ENCODE measurements at regions not wholly inside any gene's neighbourhood (a gene's known extent, or its start where the extent isn't known, plus 50 kb on each side); places are given as distances from the start of the nearest gene placed in this dataset.

DNA sequence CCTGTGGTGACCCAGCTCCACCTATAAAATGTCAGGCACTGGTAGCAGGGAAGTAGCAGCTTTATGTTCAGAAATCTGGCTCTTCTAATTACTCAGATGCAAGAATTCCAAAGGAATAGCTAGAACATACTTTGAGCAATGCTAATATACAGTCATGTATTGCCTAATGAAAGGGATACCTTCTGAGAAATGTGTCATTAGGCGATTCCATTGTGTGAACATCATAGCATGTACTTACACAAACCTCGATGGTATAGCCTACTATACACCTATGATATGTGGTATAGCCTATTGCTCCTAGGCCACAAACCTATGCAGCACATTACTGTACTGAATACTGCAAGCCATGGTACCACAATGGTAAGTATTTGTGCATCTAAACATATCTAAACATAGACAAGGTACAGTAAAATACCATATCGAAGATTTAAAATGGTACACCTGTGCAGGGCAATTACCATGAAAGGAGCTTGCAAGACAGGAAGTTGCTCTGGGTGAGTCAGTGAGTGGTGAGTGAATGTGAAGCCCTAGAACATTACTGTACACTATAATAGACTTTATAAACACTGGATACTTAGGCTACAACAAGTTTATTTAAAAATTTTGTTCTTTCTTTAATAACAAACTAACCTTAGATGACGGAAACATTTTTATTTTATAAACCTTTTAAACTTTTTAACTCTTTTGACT, 50.3 kb upstream of the ETAA1 start:
- no peak overlapping the region for H2AFZ ChIP-seq (ENCODE audit: control insufficient read depth, low read depth, low read length)
- 17% methylated on average over 4 of the region's 4 CpGs for WGBS (ENCODE audit: insufficient coverage, insufficient replicate concordance, low lambda C conversion rate, missing lambda C conversion rate)
- ChIA-PET SMC1A (ENCODE audit: uncharacterized antibody, unreplicated experiment) (interaction anchor here (0.6 to 1.2 kb wide), 2 partner anchors 31 to 46 kb away, joined by 3 to 5 read pairs; no protein-coding TSS in a partner anchor), RAD21 (ENCODE audit: unreplicated experiment) (no interaction called here), POLR2A (no interaction called here), CTCF (interaction anchor here (0.5 kb wide), 1 partner anchor 426 kb away, joined by 4 read pairs; no protein-coding TSS in a partner anchor)
- H3K36me3 ChIP-seq (ENCODE audit: control insufficient read depth in 2 of 2, insufficient read depth in 2 of 2, low read length in 1 of 2) = no peaks in the 10 kb centered on the region
- no peak overlapping the region for H3K9ac ChIP-seq (ENCODE audit: control insufficient read depth, insufficient read depth, low read length)
- no peaks in the 10 kb centered on the region; the same call in 2 of the 3 replicates for H3K9me3 ChIP-seq (replicated peaks; ENCODE audit: control insufficient read depth, insufficient read depth, low read length)
- no TSS peak for BruUV-seq (replicated peaks)
- H3K4me2 ChIP-seq (ENCODE audit: control insufficient read depth, insufficient read depth) = no peak overlapping the region
- in situ Hi-C loops (cut with MboI) = no loop called here
- no peak overlapping the region for H3K4me3 ChIP-seq
- no peaks in the 10 kb centered on the region for H3K27me3 ChIP-seq (replicated peaks in 1 of 2; ENCODE audit: control insufficient read depth in 2 of 2, insufficient read depth in 2 of 2, low read length in 1 of 2)
- intact Hi-C loops (cut with micrococcal nuclease; ENCODE audit: unreplicated experiment) = no loop called here
- FAIRE-seq = no peak
- H3K79me2 ChIP-seq (ENCODE audit: control insufficient read depth, insufficient read depth, low read length) = no peaks in the 10 kb centered on the region
- TF ChIP-seq SREBF2 (IDR thresholded peaks at IDR 0.05; ENCODE audit: low read length) = no peak
- TF ChIP-seq ATF7 (IDR thresholded peaks at IDR 0.05; ENCODE audit: low read depth) = no peak
- TF ChIP-seq JUNB (IDR thresholded peaks at IDR 0.05) = no peak
- no peak for TF ChIP-seq MXI1 (IDR thresholded peaks at IDR 0.05; ENCODE audit: low read depth, low read length)
- TF ChIP-seq ESRRA (IDR thresholded peaks at IDR 0.05; ENCODE audit: low read length) = no peak
- TF ChIP-seq, protein P1, sequence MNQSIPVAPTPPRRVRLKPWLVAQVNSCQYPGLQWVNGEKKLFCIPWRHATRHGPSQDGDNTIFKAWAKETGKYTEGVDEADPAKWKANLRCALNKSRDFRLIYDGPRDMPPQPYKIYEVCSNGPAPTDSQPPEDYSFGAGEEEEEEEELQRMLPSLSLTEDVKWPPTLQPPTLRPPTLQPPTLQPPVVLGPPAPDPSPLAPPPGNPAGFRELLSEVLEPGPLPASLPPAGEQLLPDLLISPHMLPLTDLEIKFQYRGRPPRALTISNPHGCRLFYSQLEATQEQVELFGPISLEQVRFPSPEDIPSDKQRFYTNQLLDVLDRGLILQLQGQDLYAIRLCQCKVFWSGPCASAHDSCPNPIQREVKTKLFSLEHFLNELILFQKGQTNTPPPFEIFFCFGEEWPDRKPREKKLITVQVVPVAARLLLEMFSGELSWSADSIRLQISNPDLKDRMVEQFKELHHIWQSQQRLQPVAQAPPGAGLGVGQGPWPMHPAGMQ (IDR thresholded peaks at IDR 0.05; ENCODE audit: borderline replicate concordance) = no peak
- TF ChIP-seq STAT1 (conservative IDR thresholded peaks at IDR 0.05) = no peak
- TF ChIP-seq, protein P2, sequence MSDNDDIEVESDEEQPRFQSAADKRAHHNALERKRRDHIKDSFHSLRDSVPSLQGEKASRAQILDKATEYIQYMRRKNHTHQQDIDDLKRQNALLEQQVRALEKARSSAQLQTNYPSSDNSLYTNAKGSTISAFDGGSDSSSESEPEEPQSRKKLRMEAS (IDR thresholded peaks at IDR 0.05; ENCODE audit: low read depth, low read length) = no peak
- no peak for TF ChIP-seq FOXM1 (IDR thresholded peaks at IDR 0.05; ENCODE audit: low read depth, low read length)
- no peak for TF ChIP-seq SUPT20H (IDR thresholded peaks at IDR 0.05; ENCODE audit: borderline replicate concordance, control insufficient read depth, low read depth, low read length)
- no peak for TF ChIP-seq KDM1A (IDR thresholded peaks at IDR 0.05; ENCODE audit: borderline replicate concordance)
- no peak for TF ChIP-seq PAX5 (IDR thresholded peaks at IDR 0.05; ENCODE audit: borderline replicate concordance, low read depth, low read length)
- TF ChIP-seq, protein P3, sequence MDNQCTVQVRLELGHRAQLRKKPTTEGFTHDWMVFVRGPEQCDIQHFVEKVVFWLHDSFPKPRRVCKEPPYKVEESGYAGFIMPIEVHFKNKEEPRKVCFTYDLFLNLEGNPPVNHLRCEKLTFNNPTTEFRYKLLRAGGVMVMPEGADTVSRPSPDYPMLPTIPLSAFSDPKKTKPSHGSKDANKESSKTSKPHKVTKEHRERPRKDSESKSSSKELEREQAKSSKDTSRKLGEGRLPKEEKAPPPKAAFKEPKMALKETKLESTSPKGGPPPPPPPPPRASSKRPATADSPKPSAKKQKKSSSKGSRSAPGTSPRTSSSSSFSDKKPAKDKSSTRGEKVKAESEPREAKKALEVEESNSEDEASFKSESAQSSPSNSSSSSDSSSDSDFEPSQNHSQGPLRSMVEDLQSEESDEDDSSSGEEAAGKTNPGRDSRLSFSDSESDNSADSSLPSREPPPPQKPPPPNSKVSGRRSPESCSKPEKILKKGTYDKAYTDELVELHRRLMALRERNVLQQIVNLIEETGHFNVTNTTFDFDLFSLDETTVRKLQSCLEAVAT (IDR thresholded peaks at IDR 0.05) = no peak
- TF ChIP-seq GATAD2B (conservative IDR thresholded peaks at IDR 0.05; ENCODE audit: low read depth) = no peak
- no peak for TF ChIP-seq MTA3 (IDR thresholded peaks at IDR 0.05; ENCODE audit: borderline replicate concordance, low read length)
- TF ChIP-seq, protein P4, sequence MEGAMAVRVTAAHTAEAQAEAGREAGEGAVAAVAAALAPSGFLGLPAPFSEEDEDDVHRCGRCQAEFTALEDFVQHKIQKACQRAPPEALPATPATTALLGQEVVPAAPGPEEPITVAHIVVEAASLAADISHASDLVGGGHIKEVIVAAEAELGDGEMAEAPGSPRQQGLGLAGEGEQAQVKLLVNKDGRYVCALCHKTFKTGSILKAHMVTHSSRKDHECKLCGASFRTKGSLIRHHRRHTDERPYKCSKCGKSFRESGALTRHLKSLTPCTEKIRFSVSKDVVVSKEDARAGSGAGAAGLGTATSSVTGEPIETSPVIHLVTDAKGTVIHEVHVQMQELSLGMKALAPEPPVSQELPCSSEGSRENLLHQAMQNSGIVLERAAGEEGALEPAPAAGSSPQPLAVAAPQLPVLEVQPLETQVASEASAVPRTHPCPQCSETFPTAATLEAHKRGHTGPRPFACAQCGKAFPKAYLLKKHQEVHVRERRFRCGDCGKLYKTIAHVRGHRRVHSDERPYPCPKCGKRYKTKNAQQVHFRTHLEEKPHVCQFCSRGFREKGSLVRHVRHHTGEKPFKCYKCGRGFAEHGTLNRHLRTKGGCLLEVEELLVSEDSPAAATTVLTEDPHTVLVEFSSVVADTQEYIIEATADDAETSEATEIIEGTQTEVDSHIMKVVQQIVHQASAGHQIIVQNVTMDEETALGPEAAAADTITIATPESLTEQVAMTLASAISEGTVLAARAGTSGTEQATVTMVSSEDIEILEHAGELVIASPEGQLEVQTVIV (IDR thresholded peaks at IDR 0.05; ENCODE audit: borderline replicate concordance, partially characterized antibody) = no peak
- TF ChIP-seq SIN3A (IDR thresholded peaks at IDR 0.05; ENCODE audit: low read depth, low read length) = no peak
- no peak for DNase-seq (ENCODE audit: low read depth, low spot score)
- no peak overlapping the region for H3K27ac ChIP-seq (ENCODE audit: control insufficient read depth, insufficient read depth)
- ATAC-seq = no peak
- no peaks in the 10 kb centered on the region for H4K20me1 ChIP-seq (ENCODE audit: control insufficient read depth, insufficient read depth)
- no peaks in the 10 kb centered on the region for H3K4me1 ChIP-seq (ENCODE audit: control insufficient read depth, insufficient read depth, low read length)

Measured in GM12878 (cell line).